WTC11 (cell line): ENCODE measurements at regions not wholly inside any gene's neighbourhood (a gene's known extent, or its start where the extent isn't known, plus 50 kb on each side); places are given as distances from the start of the nearest gene placed in this dataset.

Experiments used
- ATAC-seq: fragments of 200-7000 bp; cut with Tn5 transposase; 2 replicates; pipeline ENCODE4 v1.10.0; 2021; ENCODE audit warnings: mild to moderate bottlenecking, moderate library complexity
- CTCF ChIA-PET: fragments of 300-600 bp; sonication (Branson Sonifier 250); formaldehyde crosslinking; loops from one replicate; lab custom pipeline; 2021; ENCODE audit warnings: antibody characterized with exemption; lab: Charles Lee
- POLR2A ChIA-PET: fragments of 350-600 bp; sonication (Branson Sonifier 250); formaldehyde crosslinking; loops from one replicate; lab custom pipeline; 2021; ENCODE audit warnings: antibody characterized with exemption; lab: Charles Lee
- DNase-seq: peaks from one replicate; pipeline ENCODE4 v3.0.0; 2021; ENCODE audit warnings: low spot score
- H3K27ac Mint-ChIP-seq: 2 replicates; pipeline ENCODE4 v1.8.0; 2021; ENCODE audit warnings: mixed read lengths
- H3K27me3 Mint-ChIP-seq: 2 replicates; pipeline ENCODE4 v1.8.0; 2021; ENCODE audit warnings: low read depth, mild to moderate bottlenecking, moderate library complexity, mixed read lengths
- H3K36me3 Mint-ChIP-seq: 2 replicates; pipeline ENCODE4 v1.8.0; 2021; ENCODE audit warnings: mixed read lengths
- H3K4me1 Mint-ChIP-seq: 2 replicates; pipeline ENCODE4 v1.8.0; 2022; ENCODE audit warnings: mixed read lengths
- H3K4me3 Mint-ChIP-seq: 2 replicates; pipeline ENCODE4 v1.8.0; 2021; ENCODE audit warnings: mild to moderate bottlenecking, moderate library complexity, mixed read lengths
- H3K9me3 Mint-ChIP-seq: 2 replicates; pipeline ENCODE4 v1.8.0; 2021; ENCODE audit warnings: mixed read lengths
- CREB1 ChIP-seq: sonication (generic); formaldehyde crosslinking; IDR thresholded peaks from 2 replicates; pipeline ENCODE4 v1.8.0; 2023; ENCODE audit warnings: mild to moderate bottlenecking, missing genetic modification reagents
- EMX1 ChIP-seq: fragments of 250-450 bp; sonication (Bioruptor Pico); IDR thresholded peaks from 2 replicates; pipeline ENCODE4 v1.8.0; 2021; ENCODE audit warnings: mild to moderate bottlenecking
- ETV6 ChIP-seq: sonication (generic); formaldehyde crosslinking; IDR thresholded peaks from 2 replicates; pipeline ENCODE4 v1.8.1; 2022; ENCODE audit warnings: mild to moderate bottlenecking, missing genetic modification reagents
- FOXJ3 ChIP-seq: sonication (generic); formaldehyde crosslinking; IDR thresholded peaks from 2 replicates; pipeline ENCODE4 v1.9.0; 2021; ENCODE audit warnings: missing genetic modification reagents, mild to moderate bottlenecking, borderline replicate concordance
- FOXP4 ChIP-seq: sonication (generic); formaldehyde crosslinking; IDR thresholded peaks from 2 replicates; pipeline ENCODE4 v1.8.0; 2022; ENCODE audit warnings: mild to moderate bottlenecking, missing genetic modification reagents
- GRHL2 ChIP-seq: fragments of 250-450 bp; sonication (Bioruptor Pico); IDR thresholded peaks from 2 replicates; pipeline ENCODE4 v1.8.0; 2022; ENCODE audit warnings: mild to moderate bottlenecking, moderate library complexity; ENCODE audit not compliant: insufficient replicate concordance, severe bottlenecking
- GTF2I ChIP-seq: fragments of 250-450 bp; sonication (Bioruptor Pico); conservative IDR thresholded peaks from 2 replicates; pipeline ENCODE4 v1.4.0; 2021; ENCODE audit warnings: mild to moderate bottlenecking
- IRF2 ChIP-seq: sonication (generic); formaldehyde crosslinking; IDR thresholded peaks from 2 replicates; pipeline ENCODE4 v1.8.0; 2022; ENCODE audit warnings: low read depth, missing genetic modification reagents, borderline replicate concordance
- JAZF1 ChIP-seq: fragments of 250-450 bp; sonication (Bioruptor Pico); IDR thresholded peaks from 2 replicates; pipeline ENCODE4 v1.9.0; 2021; ENCODE audit warnings: moderate library complexity, mild to moderate bottlenecking, inconsistent platforms
- NFATC4 ChIP-seq: fragments of 250-450 bp; sonication (Bioruptor Pico); IDR thresholded peaks from 2 replicates; pipeline ENCODE4 v1.9.0; 2021; ENCODE audit warnings: mild to moderate bottlenecking
- NFE2L1 ChIP-seq: sonication (generic); formaldehyde crosslinking; IDR thresholded peaks from 2 replicates; pipeline ENCODE4 v1.8.1; 2023; ENCODE audit warnings: missing genetic modification reagents
- NR3C1 ChIP-seq: sonication (generic); formaldehyde crosslinking; conservative IDR thresholded peaks from 2 replicates; pipeline ENCODE4 v1.8.1; 2023; ENCODE audit warnings: low read depth, mild to moderate bottlenecking, missing genetic modification reagents
- PREB ChIP-seq: sonication (generic); formaldehyde crosslinking; IDR thresholded peaks from 2 replicates; pipeline ENCODE4 v1.8.1; 2022; ENCODE audit warnings: mild to moderate bottlenecking, missing genetic modification reagents, moderate library complexity, borderline replicate concordance
- RELA ChIP-seq: sonication (generic); formaldehyde crosslinking; IDR thresholded peaks from 2 replicates; pipeline ENCODE4 v1.8.1; 2022; ENCODE audit warnings: missing genetic modification reagents, mild to moderate bottlenecking, borderline replicate concordance
- TP53 ChIP-seq: sonication (generic); formaldehyde crosslinking; IDR thresholded peaks from 2 replicates; pipeline ENCODE4 v1.8.1; 2023; ENCODE audit warnings: mild to moderate bottlenecking, missing genetic modification reagents
- ZBTB21 ChIP-seq: sonication (generic); formaldehyde crosslinking; IDR thresholded peaks from 2 replicates; pipeline ENCODE4 v1.8.1; 2023; ENCODE audit warnings: mild to moderate bottlenecking, missing genetic modification reagents, borderline replicate concordance
- ZNF121 ChIP-seq: sonication (generic); formaldehyde crosslinking; IDR thresholded peaks from 2 replicates; pipeline ENCODE4 v1.8.0; 2023; ENCODE audit warnings: missing genetic modification reagents
- ZNF281 ChIP-seq: sonication (generic); formaldehyde crosslinking; IDR thresholded peaks from 2 replicates; pipeline ENCODE4 v1.8.0; 2023; ENCODE audit warnings: mild to moderate bottlenecking, missing genetic modification reagents
- ZNF317 ChIP-seq: sonication (generic); formaldehyde crosslinking; IDR thresholded peaks from 2 replicates; pipeline ENCODE4 v1.8.1; 2023; ENCODE audit warnings: low read depth, mild to moderate bottlenecking, moderate library complexity, missing genetic modification reagents, borderline replicate concordance
- ZNF396 ChIP-seq: fragments of 250-450 bp; sonication (Bioruptor Pico); IDR thresholded peaks from 2 replicates; pipeline ENCODE4 v1.8.0; 2021; ENCODE audit warnings: mild to moderate bottlenecking, moderate library complexity, borderline replicate concordance
- ZNF423 ChIP-seq: fragments of 250-450 bp; sonication (Bioruptor Pico); IDR thresholded peaks from 2 replicates; pipeline ENCODE4 v2.1.2; 2022; ENCODE audit warnings: mild to moderate bottlenecking, moderate library complexity
- ZNF425 ChIP-seq: fragments of 250-450 bp; sonication (Bioruptor Pico); conservative IDR thresholded peaks from 2 replicates; pipeline ENCODE4 v1.9.0; 2021; ENCODE audit warnings: mild to moderate bottlenecking
- TF ChIP-seq, protein P1 (sequence below): fragments of 200-600 bp; IDR thresholded peaks from 2 replicates; pipeline ENCODE4 v1.8.0; 2022; ENCODE audit warnings: antibody characterized with exemption
- TF ChIP-seq, protein P2 (sequence below): sonication (generic); formaldehyde crosslinking; IDR thresholded peaks from 2 replicates; pipeline ENCODE4 v1.8.1; 2023; ENCODE audit warnings: mild to moderate bottlenecking, missing genetic modification reagents, borderline replicate concordance

DNA sequence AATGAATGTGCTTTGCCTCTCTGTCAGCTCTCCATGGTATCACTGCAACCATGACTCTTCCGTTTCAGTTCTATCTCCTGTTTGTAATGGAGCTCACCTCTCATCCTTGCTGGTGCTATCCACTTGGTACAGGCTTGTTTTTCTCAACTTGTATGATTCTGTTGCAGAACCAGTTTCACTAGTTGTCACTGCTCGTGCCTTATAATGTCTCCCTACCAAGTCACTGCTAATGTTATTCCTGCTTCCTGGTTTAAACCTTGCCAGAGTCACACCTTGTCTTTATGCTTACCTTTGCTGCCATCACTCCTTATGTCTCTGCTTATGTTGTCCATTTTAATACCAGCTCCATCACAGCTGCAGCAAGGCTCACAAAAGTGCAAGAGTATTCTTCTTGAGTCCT is 1191.0 kb upstream of the LRRTM1 start:
- Mint-ChIP-seq H3K4me1 (no peaks in the 10 kb centered on the region), H3K36me3 (no peaks in the 10 kb centered on the region), H3K4me3 (no peak overlapping the region), H3K27me3 (no peaks in the 10 kb centered on the region), H3K27ac (no peak overlapping the region), H3K9me3 (no peaks in the 10 kb centered on the region)
- DNase-seq (no peak), ATAC-seq (no peak)
- no peak for TF ChIP-seq RELA
- no peak for TF ChIP-seq PREB
- no peak for TF ChIP-seq IRF2 (CRISPR knock-in tag)
- no peak for TF ChIP-seq JAZF1 (CRISPR knock-in tag)
- no peak for TF ChIP-seq FOXJ3 (CRISPR knock-in tag)
- TF ChIP-seq ZNF121 = no peak
- TF ChIP-seq, protein P1, sequence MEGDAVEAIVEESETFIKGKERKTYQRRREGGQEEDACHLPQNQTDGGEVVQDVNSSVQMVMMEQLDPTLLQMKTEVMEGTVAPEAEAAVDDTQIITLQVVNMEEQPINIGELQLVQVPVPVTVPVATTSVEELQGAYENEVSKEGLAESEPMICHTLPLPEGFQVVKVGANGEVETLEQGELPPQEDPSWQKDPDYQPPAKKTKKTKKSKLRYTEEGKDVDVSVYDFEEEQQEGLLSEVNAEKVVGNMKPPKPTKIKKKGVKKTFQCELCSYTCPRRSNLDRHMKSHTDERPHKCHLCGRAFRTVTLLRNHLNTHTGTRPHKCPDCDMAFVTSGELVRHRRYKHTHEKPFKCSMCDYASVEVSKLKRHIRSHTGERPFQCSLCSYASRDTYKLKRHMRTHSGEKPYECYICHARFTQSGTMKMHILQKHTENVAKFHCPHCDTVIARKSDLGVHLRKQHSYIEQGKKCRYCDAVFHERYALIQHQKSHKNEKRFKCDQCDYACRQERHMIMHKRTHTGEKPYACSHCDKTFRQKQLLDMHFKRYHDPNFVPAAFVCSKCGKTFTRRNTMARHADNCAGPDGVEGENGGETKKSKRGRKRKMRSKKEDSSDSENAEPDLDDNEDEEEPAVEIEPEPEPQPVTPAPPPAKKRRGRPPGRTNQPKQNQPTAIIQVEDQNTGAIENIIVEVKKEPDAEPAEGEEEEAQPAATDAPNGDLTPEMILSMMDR = no peak
- TF ChIP-seq ETV6 (CRISPR knock-in tag) = no peak
- TF ChIP-seq EMX1 = no peak
- POLR2A ChIA-PET = no interaction called here
- CTCF ChIA-PET = no interaction called here

- ATAC-seq (no peak), DNase-seq (no peak)
- H3K27me3 Mint-ChIP-seq = no peaks in the 10 kb centered on the region
- ChIA-PET POLR2A (no interaction called here), CTCF (no interaction called here)
- H3K4me1 Mint-ChIP-seq = peaks cover 7% of the 10 kb centered on the region
- peaks cover 24% of the 10 kb centered on the region for H3K9me3 Mint-ChIP-seq
- H3K27ac Mint-ChIP-seq = no peak overlapping the region
- no peak overlapping the region for H3K4me3 Mint-ChIP-seq
- no peaks in the 10 kb centered on the region for H3K36me3 Mint-ChIP-seq
- TF ChIP-seq EMX1 (no peak), ZNF317 (no peak), ZNF281 (no peak), CREB1 (CRISPR knock-in tag) (no peak), TP53 (CRISPR knock-in tag) (no peak), NFATC4 (CRISPR knock-in tag) (no peak), NR3C1 (CRISPR knock-in tag) (no peak), FOXP4 (CRISPR knock-in tag) (no peak), ZNF423 (CRISPR knock-in tag) (no peak), GTF2I (CRISPR knock-in tag) (no peak), GRHL2 (no peak), NFE2L1 (CRISPR knock-in tag) (no peak), ZNF425 (CRISPR knock-in tag) (no peak), ZBTB21 (no peak), ZNF396 (CRISPR knock-in tag) (no peak)
- TF ChIP-seq, protein P2, sequence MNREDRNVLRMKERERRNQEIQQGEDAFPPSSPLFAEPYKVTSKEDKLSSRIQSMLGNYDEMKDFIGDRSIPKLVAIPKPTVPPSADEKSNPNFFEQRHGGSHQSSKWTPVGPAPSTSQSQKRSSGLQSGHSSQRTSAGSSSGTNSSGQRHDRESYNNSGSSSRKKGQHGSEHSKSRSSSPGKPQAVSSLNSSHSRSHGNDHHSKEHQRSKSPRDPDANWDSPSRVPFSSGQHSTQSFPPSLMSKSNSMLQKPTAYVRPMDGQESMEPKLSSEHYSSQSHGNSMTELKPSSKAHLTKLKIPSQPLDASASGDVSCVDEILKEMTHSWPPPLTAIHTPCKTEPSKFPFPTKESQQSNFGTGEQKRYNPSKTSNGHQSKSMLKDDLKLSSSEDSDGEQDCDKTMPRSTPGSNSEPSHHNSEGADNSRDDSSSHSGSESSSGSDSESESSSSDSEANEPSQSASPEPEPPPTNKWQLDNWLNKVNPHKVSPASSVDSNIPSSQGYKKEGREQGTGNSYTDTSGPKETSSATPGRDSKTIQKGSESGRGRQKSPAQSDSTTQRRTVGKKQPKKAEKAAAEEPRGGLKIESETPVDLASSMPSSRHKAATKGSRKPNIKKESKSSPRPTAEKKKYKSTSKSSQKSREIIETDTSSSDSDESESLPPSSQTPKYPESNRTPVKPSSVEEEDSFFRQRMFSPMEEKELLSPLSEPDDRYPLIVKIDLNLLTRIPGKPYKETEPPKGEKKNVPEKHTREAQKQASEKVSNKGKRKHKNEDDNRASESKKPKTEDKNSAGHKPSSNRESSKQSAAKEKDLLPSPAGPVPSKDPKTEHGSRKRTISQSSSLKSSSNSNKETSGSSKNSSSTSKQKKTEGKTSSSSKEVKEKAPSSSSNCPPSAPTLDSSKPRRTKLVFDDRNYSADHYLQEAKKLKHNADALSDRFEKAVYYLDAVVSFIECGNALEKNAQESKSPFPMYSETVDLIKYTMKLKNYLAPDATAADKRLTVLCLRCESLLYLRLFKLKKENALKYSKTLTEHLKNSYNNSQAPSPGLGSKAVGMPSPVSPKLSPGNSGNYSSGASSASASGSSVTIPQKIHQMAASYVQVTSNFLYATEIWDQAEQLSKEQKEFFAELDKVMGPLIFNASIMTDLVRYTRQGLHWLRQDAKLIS = no peak
Measured at GRCh38 chr2:81483254-81483653, 1178.7 kb upstream of the LRRTM1 start.
